Neural progenitor cell (in vitro differentiated cells): ENCODE measurements at regions not wholly inside any gene's neighbourhood (a gene's known extent, or its start where the extent isn't known, plus 50 kb on each side); places are given as distances from the start of the nearest gene placed in this dataset.

Experiments
- CTCF ChIP-seq: fragments of 200-600 bp; sonication (generic); IDR thresholded peaks from 2 replicates; pipeline ENCODE4 v1.5.1; 2017; ENCODE audit warnings: antibody characterized with exemption, mild to moderate bottlenecking
- EZH2 ChIP-seq: fragments of 200-600 bp; sonication (generic); IDR thresholded peaks from 2 replicates; pipeline ENCODE4 v1.6.1; 2017; ENCODE audit warnings: antibody characterized with exemption, mild to moderate bottlenecking, moderate library complexity
- EZH2phosphoT487 ChIP-seq: fragments of 200-600 bp; sonication (generic); IDR thresholded peaks from 2 replicates; pipeline ENCODE4 v1.6.1; 2017; ENCODE audit warnings: antibody characterized with exemption

DNA sequence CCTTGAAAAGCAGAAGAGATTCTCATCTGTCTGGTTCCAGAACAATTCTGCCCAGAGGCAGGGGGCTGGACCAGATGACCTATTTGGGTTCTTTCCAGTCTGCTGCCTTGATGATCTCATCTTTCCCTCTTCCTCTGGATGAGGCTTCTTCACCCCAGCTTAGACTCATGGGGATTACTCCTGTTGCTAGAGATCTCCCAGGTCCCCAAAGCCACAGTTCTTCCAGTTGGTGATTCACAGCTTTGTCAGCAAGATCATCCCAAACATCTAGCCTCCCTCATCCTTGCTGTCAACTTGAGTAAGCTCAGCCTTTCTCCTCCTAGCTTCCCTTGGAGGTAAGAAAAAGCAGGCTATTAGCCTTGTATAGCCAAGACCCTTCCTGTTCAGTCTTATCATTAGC lies 64.2 kb upstream of the PJA1 start:
- TF ChIP-seq EZH2 = no peak
- TF ChIP-seq CTCF = no peak
- TF ChIP-seq EZH2phosphoT487 = no peak
